C1 segment of cervical spinal cord (tissue), 14 donors: ENCODE measurements at regions not wholly inside any gene's neighbourhood (a gene's known extent, or its start where the extent isn't known, plus 50 kb on each side); places are given as distances from the start of the nearest gene placed in this dataset.

Experiments
- DNase-seq, 14 donors: peaks; one replicate each; lab custom pipeline; 2025; lab: John Stamatoyannopoulos, UW

DNA sequence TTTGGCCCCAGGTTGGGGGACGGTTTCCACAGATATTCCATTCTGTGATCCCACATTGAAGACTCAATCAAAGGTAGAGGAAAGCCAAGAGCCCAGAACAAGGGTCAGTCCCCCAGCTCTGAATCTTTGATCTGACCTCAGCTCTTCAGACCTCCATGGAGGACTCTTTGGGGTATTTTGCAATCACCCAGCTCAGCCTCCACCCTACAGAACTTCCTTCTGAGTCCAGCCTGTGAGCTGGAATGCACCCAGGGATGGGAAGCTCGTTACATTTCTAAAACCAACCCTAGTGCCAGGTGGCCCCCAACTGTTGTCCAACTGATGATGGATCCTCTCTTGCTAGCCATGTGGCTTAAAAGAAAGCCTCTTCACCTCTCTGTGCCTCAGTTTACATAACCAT lies 335.3 kb downstream of the MN1 start:
- DNase-seq = no peak

- no peak for DNase-seq
Measured at GRCh38 chr22:27466778-27467438, 334.6 kb downstream of the MN1 start.

DNA sequence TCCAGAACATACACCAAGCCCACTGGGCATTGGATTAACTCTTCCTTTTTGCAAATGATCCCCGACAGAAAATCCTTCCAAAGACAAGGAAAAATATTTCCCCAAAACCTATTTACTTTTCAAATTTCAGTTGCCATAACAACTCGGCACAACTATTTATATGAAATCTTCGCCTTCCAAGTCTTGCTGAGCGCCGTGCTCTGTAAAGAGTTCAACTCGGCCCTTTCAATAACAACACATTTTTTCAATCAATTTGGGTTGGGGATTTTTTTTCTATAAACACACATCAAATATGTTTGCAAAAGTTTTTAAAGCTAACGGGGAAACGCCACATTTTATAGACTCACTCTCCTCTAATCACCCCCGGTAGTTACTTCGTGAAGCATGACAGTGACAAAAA lies 333.8 kb downstream of the MN1 start:
- DNase-seq = no peak

DNA sequence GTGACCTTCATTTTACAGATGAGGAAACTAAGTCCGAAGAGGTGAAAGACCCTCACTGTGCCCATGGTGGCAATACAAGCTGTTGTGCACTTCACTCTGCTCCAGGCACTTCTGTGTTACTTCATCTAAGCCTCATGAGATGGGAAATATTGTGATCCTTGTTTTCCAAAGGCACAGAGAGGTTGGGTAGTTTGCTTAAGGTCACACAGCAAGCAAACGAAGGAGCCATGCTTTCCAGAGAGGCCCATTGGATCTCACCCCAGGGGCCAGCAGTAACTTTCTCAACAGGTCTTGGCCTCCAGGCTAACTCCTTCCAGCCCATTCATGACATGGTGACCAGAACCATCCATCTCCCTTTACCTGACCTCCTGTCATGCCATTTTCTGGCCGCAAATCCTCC lies 332.8 kb downstream of the MN1 start:
- no peak for DNase-seq

DNA sequence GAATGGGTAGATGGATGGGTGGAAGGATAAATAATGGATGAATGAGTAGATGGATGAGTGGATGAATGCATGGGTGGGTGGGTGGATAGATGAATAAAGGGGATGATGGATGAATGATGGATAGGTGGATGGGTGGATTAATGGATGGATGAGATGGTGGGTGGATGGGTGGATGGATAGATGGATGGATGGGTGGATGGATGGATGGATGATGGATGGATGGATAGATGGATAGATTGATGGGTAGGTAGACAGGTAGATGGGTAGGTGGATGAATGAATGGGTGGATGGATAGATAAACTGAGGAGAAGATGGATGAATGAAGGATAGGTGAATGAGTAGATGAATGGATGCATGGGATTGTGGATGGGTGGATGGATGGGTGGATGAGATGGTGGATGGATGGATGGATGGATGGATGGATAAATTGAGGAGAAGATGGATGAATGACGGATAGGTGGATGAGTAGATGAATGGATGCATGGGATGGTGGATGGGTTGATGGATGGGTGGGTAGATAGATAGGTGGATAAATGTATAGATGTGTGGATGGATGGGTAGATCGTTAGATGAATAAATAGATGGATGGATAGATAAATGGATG lies 331.3 kb downstream of the MN1 start:
- no peak for DNase-seq

DNA sequence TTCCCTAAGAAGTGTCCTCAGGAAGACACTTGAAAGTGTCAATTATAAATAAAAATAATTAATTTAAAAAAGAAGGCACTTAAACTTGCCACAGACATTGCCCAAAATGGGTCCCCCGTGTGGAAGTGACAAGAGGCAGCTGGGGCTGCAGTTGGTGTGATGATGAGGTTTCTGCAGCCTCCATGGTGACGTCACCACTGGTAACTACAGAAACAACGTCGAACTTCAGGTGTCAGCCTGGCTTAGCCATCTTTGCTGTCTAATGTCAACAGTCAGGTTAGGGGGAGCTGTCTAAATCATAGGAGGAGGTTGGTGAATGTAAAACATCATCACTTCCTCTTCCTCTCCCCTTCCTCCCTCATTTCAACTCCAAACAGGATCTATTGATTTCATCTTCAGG lies 328.6 kb downstream of the MN1 start:
- DNase-seq = no peak

- DNase-seq = no peak
Measured at GRCh38 chr22:27473533-27473932, 328.0 kb downstream of the MN1 start.

- DNase-seq = no peak
Measured at GRCh38 chr22:27474112-27474571, 327.4 kb downstream of the MN1 start.

DNA sequence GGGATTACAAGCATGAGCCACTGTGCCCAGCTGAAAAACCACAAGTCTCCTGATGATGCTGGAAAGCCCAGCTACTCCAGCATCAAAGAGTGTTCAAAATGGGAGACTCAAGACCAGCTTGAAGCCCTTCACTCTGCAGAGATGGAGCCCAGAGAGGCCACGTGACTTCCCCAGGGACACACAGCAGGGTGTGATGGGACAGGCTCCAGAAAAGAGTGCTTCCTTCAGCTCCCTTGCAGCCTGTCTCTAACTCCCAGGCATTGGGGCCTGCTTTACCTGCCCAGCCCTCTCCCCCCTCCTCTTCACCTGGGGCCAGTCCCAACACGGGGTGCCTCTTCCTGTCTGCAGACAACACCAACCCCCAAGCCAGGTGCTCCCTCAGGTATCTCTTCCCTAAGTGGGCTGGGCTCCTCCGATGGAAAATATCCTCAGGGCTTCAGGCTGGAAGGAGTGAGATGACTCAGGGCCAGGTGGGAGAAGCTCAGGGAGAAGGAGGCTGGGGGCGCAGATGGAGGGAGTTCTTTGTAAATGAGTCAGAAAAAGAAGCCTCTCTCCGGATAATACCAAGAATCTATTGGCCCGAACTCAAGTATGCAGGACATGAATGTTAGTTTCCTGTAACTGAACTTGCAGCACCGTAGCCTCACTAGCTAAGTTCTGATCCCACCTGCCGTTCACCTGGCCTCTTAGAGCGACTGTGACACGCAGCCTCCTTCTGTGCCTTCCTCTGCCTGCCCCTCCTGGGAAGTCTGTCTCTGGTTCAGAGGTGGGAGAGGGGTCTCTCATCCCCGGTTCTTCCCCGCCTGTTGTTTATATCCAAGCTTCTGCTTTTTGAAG lies 326.6 kb downstream of the MN1 start:
- no peak for DNase-seq

GRCh38 chr22:27475548-27475897 lies 326.0 kb downstream of the MN1 start:
- DNase-seq = no peak

DNA sequence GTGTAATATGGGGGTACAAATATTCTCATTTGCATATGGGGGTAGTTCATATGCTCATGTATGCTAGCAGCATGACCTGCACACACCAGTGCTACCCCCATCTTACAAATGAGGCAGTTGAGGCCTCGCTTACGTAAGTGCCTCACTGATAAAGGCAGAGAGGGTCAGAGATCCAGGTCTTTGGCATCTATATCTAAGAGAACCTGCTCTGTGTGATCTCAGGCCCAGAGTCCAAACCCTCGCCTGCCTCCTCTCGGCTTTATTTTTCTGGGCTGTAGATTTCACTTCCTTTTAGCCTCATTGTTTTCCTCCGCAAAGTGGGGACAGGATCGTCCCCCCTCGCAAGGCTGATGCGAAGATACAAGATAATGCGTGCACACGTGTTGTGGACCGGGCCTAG lies 325.2 kb downstream of the MN1 start:
- DNase-seq = no peak

DNA sequence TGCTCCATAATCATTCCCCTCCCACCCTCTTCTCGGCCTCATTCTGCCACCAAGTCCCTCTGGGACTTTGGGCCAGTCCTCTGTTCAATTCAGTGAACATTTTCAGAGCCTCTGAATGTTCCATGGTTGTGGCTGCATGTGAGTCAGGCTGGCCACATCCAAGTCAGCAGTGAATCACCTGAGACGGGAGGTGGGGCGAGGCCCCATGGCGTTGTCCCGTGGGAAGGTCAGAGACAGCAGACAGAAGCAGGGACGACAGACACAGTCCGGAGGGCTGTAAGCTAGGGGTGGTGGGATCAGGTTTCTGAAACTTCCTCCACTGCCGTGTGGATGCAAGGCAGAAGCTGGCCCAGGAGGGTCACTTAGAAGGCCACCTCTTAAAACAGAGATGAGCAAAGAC lies 324.8 kb downstream of the MN1 start:
- DNase-seq = no peak

GRCh38 chr22:27477171-27477570 lies 324.4 kb downstream of the MN1 start:
- DNase-seq = no peak

- peak in 10 of 14 donors; percentile 9 to 73 (median 40) for DNase-seq
Measured at GRCh38 chr22:27480487-27480886, 321.1 kb downstream of the MN1 start.

DNA sequence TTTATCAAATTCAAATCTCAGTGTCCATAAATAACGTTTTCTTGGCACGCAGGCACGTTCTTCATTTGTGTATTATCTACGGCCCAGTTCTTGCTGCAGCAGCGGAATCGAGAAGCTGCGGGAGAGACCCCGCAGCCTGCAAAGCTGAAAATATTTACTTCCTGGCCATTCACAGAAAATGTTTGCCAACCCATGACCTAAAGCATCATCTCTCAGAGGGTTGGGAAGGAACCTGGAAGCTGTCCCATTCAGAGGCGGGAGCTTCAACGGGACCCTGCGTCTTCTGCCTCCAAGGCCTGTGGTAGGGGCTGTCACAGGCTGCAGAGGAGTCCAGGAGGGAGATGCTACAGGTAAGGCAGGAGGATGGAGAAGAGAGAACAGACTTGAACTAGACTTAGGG lies 319.2 kb downstream of the MN1 start:
- no peak for DNase-seq

DNA sequence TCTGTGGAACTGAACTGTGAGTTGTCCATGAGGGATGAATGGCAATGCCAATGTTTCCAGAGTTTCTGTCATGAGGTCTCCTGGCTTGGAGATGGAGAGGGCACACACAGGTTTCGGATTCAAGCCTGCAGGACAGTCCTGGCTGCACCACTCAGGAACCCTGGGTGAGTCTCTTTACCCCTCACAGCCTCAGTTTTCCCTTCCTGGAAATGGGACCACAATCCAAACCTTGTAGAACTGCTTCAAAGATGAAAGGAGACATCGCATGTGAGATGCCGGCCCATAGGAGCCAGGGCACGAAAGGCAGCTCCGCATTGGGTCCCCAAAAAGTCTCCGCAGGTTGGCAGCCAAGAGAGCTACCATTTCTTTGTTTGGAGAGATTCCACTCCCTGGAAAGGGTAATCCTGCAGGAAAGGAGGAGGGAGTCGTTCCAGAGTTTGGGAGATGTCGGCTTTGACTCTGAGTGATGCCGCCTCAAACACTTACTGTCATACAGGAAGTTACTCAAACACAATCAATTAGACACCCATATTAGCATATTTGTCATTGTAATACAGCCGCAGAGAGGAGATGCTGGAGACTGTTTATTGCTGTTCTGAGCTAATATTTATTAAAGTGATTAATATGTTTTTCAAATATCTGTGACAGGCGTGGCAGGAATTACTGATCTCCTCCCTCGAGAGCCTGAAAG lies 318.3 kb downstream of the MN1 start:
- no peak for DNase-seq

DNA sequence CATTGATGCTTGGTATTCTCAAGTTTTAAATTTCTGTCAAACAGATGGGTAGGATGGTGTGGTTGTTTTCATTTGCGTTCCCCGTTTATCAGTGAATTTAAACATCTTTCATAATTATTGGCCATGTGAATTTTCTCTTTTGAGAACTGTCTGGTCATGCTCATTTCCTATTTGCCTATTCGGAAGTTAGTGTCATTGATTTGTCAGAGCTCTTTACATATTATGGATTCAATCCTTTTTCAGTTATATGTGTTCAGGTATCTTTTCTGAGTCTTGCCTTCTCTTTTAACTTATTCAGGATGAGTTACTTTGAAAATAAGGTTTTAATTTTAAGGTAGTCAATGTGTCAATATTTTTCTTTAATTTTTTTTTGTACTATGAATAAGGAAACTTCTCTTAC lies 315.7 kb downstream of the MN1 start:
- no peak for DNase-seq

- DNase-seq = no peak
Measured at GRCh38 chr22:27487600-27488452, 313.7 kb downstream of the MN1 start.

DNA sequence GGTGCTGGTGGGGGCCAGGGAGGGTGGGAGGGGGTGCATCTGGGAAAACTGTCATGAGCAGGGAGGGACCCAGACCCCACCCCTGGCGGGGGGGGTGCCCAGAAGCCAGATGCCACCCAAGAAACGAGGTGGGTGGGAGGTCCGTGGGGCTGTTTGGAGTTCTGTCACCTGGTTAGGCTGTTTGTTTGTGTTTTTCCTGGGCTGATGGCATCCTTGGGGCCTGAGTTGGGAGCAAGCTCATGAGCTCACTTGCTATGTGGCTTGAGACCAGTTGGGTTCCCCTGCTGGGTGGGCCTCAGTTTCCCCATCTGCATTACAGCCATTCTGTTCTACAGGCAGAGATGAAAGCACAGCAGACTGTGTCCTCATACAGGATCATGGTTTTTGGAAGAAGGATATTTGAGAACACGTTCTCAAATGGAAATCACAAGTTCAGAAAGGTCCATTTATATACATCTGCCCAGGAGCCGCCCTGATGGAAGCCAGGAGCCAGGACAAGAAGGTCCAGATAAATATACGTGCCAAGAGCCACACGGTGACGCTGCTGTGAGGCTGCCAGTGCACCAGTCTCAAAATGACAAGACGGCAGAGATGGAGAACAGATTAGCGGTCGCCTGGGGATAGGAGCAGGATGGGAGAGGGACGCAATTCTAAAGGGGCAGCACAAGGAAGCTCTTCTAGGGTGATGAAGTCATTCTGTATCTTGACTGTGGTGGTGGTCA lies 312.9 kb downstream of the MN1 start:
- DNase-seq = no peak

DNA sequence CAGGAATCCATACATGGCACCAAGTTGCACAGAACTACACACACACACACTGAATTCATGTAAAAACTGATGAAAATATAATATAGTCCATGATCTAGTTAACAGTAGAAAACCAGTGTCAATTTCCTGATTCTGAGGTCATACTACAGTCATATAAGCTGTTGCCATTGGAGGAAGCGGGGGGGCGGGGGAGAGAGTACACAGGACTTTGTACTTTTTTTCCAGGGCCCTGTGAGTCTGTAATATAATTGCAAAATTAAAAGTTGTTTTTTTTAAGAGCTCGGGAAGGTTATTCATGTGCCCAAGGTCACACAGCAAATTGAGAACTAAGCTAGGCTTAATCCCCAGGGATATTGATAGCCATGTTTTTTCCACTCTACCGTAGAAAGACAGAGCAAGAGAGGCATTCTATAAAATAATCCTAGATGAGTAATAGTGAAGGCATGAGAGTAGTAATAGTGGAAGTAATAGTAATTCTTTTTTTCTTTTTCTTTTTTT lies 312.3 kb downstream of the MN1 start:
- DNase-seq = no peak
